Astrocyte (in vitro differentiated cells and primary cell): ENCODE measurements at regions not wholly inside any gene's neighbourhood (a gene's known extent, or its start where the extent isn't known, plus 50 kb on each side); places are given as distances from the start of the nearest gene placed in this dataset.

ENCODE experiments used
- CTCF ChIP-seq: IDR thresholded peaks from 2 replicates; pipeline ENCODE4 v1.5.1; 2011; ENCODE audit warnings: low read depth, mild to moderate bottlenecking, inconsistent platforms, low read length, moderate library complexity; ENCODE audit not compliant: insufficient read depth
- EZH2 ChIP-seq: IDR thresholded peaks from 2 replicates; pipeline ENCODE4 v1.6.1; 2012; ENCODE audit warnings: mild to moderate bottlenecking, low read length, inconsistent platforms; ENCODE audit not compliant: insufficient read depth

GRCh38 chr2:4502230-4502843 is 799.0 kb downstream of the DCDC2C start:
- TF ChIP-seq EZH2 (no peak), CTCF (no peak)
